Activated T-cell treated with anti-CD3 and anti-CD28 coated beads, Interleukin-2, amount 50 U/mL, for 4 hours (primary cell): ENCODE measurements at regions not wholly inside any gene's neighbourhood (a gene's known extent, or its start where the extent isn't known, plus 50 kb on each side); places are given as distances from the start of the nearest gene placed in this dataset.

Experiments
- ATAC-seq, 2 donors: fragments of 200-7000 bp; cut with Tn5 transposase; one replicate each; pipeline ENCODE4 v1.10.0; 2021
- DNase-seq: peaks from one replicate; pipeline ENCODE4 v3.0.0-alpha.2; 2020
- H3K27me3 Mint-ChIP-seq: one replicate; pipeline ENCODE4 v1.8.0; 2021; ENCODE audit warnings: low read depth, mixed read lengths
- H3K36me3 Mint-ChIP-seq: one replicate; pipeline ENCODE4 v1.8.0; 2022; ENCODE audit warnings: mixed read lengths; ENCODE audit not compliant: insufficient read depth
- H3K4me1 Mint-ChIP-seq: one replicate; pipeline ENCODE4 v1.8.0; 2021; ENCODE audit warnings: low read depth, mixed read lengths
- H3K4me3 Mint-ChIP-seq: one replicate; pipeline ENCODE4 v1.8.0; 2021; ENCODE audit warnings: mild to moderate bottlenecking, moderate library complexity, mixed read lengths
- H3K9me3 Mint-ChIP-seq: one replicate; pipeline ENCODE4 v1.8.0; 2021; ENCODE audit warnings: mixed read lengths

- no peaks in the 10 kb centered on the region for H3K27me3 Mint-ChIP-seq
- H3K9me3 Mint-ChIP-seq, result peaks cover under 1% of the 10 kb centered on the region
- DNase-seq (no peak), ATAC-seq (no peak)
- H3K4me1 Mint-ChIP-seq, result no peaks in the 10 kb centered on the region
- H3K4me3 Mint-ChIP-seq, result no peak overlapping the region
- no peaks in the 10 kb centered on the region for H3K36me3 Mint-ChIP-seq
Observed at GRCh38 chr20:61053889-61054288, 198.2 kb upstream of the CDH4 start.

- ATAC-seq, result no peak
- no peaks in the 10 kb centered on the region for H3K9me3 Mint-ChIP-seq
- no peak overlapping the region for H3K4me3 Mint-ChIP-seq
- no peak for DNase-seq
- H3K4me1 Mint-ChIP-seq, result no peaks in the 10 kb centered on the region
- H3K27me3 Mint-ChIP-seq, result no peaks in the 10 kb centered on the region
- H3K36me3 Mint-ChIP-seq, result no peaks in the 10 kb centered on the region
Observed at GRCh38 chr20:61054411-61054810, 197.7 kb upstream of the CDH4 start.

- Mint-ChIP-seq H3K4me3 (no peak overlapping the region), H3K36me3 (no peaks in the 10 kb centered on the region), H3K27me3 (no peaks in the 10 kb centered on the region), H3K9me3 (no peaks in the 10 kb centered on the region), H3K4me1 (no peaks in the 10 kb centered on the region)
- DNase-seq (no peak), ATAC-seq (no peak)
Observed at GRCh38 chr20:61055180-61056010, 196.7 kb upstream of the CDH4 start.

- DNase-seq, result no peak
- Mint-ChIP-seq H3K27me3 (no peaks in the 10 kb centered on the region), H3K9me3 (no peaks in the 10 kb centered on the region), H3K4me3 (no peak overlapping the region), H3K36me3 (no peaks in the 10 kb centered on the region), H3K4me1 (no peaks in the 10 kb centered on the region)
- ATAC-seq, result no peak
Observed at GRCh38 chr20:61056116-61056515, 195.9 kb upstream of the CDH4 start.

GRCh38 chr20:61056627-61057442 is 195.2 kb upstream of the CDH4 start:
- DNase-seq (no peak), ATAC-seq (no peak)
- H3K9me3 Mint-ChIP-seq, result no peaks in the 10 kb centered on the region
- H3K4me1 Mint-ChIP-seq, result no peaks in the 10 kb centered on the region
- H3K4me3 Mint-ChIP-seq, result no peak overlapping the region
- H3K36me3 Mint-ChIP-seq, result no peaks in the 10 kb centered on the region
- H3K27me3 Mint-ChIP-seq, result no peaks in the 10 kb centered on the region

GRCh38 chr20:61057443-61058121 is 194.5 kb upstream of the CDH4 start:
- DNase-seq (no peak), ATAC-seq (no peak)
- Mint-ChIP-seq H3K27me3 (no peaks in the 10 kb centered on the region), H3K36me3 (no peaks in the 10 kb centered on the region), H3K4me1 (no peaks in the 10 kb centered on the region), H3K9me3 (no peaks in the 10 kb centered on the region), H3K4me3 (no peak overlapping the region)

- no peak for ATAC-seq
- H3K4me3 Mint-ChIP-seq, result no peak overlapping the region
- H3K9me3 Mint-ChIP-seq, result no peaks in the 10 kb centered on the region
- DNase-seq, result no peak
- H3K36me3 Mint-ChIP-seq, result no peaks in the 10 kb centered on the region
- no peaks in the 10 kb centered on the region for H3K27me3 Mint-ChIP-seq
- H3K4me1 Mint-ChIP-seq, result no peaks in the 10 kb centered on the region
Observed at GRCh38 chr20:61061981-61062380, 190.1 kb upstream of the CDH4 start.

- Mint-ChIP-seq H3K9me3 (no peaks in the 10 kb centered on the region), H3K27me3 (no peaks in the 10 kb centered on the region), H3K4me3 (no peak overlapping the region), H3K36me3 (no peaks in the 10 kb centered on the region), H3K4me1 (no peaks in the 10 kb centered on the region)
- DNase-seq (no peak), ATAC-seq (no peak)
Observed at GRCh38 chr20:61065853-61066252, 186.2 kb upstream of the CDH4 start.

- DNase-seq (no peak), ATAC-seq (no peak)
- no peak overlapping the region for H3K4me3 Mint-ChIP-seq
- no peaks in the 10 kb centered on the region for H3K9me3 Mint-ChIP-seq
- no peaks in the 10 kb centered on the region for H3K4me1 Mint-ChIP-seq
- no peaks in the 10 kb centered on the region for H3K27me3 Mint-ChIP-seq
- H3K36me3 Mint-ChIP-seq, result no peaks in the 10 kb centered on the region
Observed at GRCh38 chr20:61066526-61066925, 185.5 kb upstream of the CDH4 start.

- Mint-ChIP-seq H3K9me3 (no peaks in the 10 kb centered on the region), H3K4me1 (no peaks in the 10 kb centered on the region), H3K4me3 (no peak overlapping the region), H3K27me3 (no peaks in the 10 kb centered on the region), H3K36me3 (no peaks in the 10 kb centered on the region)
- no peak for DNase-seq
- ATAC-seq, result no peak
Observed at GRCh38 chr20:61067221-61067620, 184.8 kb upstream of the CDH4 start.

GRCh38 chr20:61072398-61072797 is 179.7 kb upstream of the CDH4 start:
- H3K27me3 Mint-ChIP-seq, result no peaks in the 10 kb centered on the region
- no peak for DNase-seq
- ATAC-seq, result no peak
- H3K36me3 Mint-ChIP-seq, result no peaks in the 10 kb centered on the region
- H3K4me1 Mint-ChIP-seq, result no peaks in the 10 kb centered on the region
- H3K9me3 Mint-ChIP-seq, result no peaks in the 10 kb centered on the region
- H3K4me3 Mint-ChIP-seq, result no peak overlapping the region

GRCh38 chr20:61073376-61073775 is 178.7 kb upstream of the CDH4 start:
- ATAC-seq, result no peak
- Mint-ChIP-seq H3K4me1 (no peaks in the 10 kb centered on the region), H3K9me3 (no peaks in the 10 kb centered on the region), H3K36me3 (no peaks in the 10 kb centered on the region), H3K27me3 (no peaks in the 10 kb centered on the region), H3K4me3 (no peak overlapping the region)
- DNase-seq, result no peak

GRCh38 chr20:61082720-61083119 is 169.3 kb upstream of the CDH4 start:
- Mint-ChIP-seq H3K4me1 (no peaks in the 10 kb centered on the region), H3K9me3 (peaks cover 7% of the 10 kb centered on the region), H3K27me3 (peaks cover 4% of the 10 kb centered on the region), H3K4me3 (no peak overlapping the region), H3K36me3 (no peaks in the 10 kb centered on the region)
- no peak for DNase-seq
- no peak for ATAC-seq

GRCh38 chr20:61083431-61083830 is 168.6 kb upstream of the CDH4 start:
- peaks cover 4% of the 10 kb centered on the region for H3K27me3 Mint-ChIP-seq
- H3K4me3 Mint-ChIP-seq, result no peak overlapping the region
- no peak for ATAC-seq
- no peaks in the 10 kb centered on the region for H3K36me3 Mint-ChIP-seq
- DNase-seq, result no peak
- H3K4me1 Mint-ChIP-seq, result no peaks in the 10 kb centered on the region
- peaks cover 7% of the 10 kb centered on the region for H3K9me3 Mint-ChIP-seq
